Stimulated activated CD4-positive, alpha-beta T cell treated with anti-CD3 and anti-CD28 coated beads, Interleukin-2, amount 100 ng/mL, for 48 hours (primary cell): ENCODE measurements at regions not wholly inside any gene's neighbourhood (a gene's known extent, or its start where the extent isn't known, plus 50 kb on each side); places are given as distances from the start of the nearest gene placed in this dataset.

Experiments used
- DNase-seq, 2 donors: peaks; one replicate each; pipeline ENCODE4 v3.0.0-alpha.2; 2020

- no peak for DNase-seq
Observed at GRCh38 chr11:116596346-116597260, 176.2 kb downstream of the BUD13 start.

DNA sequence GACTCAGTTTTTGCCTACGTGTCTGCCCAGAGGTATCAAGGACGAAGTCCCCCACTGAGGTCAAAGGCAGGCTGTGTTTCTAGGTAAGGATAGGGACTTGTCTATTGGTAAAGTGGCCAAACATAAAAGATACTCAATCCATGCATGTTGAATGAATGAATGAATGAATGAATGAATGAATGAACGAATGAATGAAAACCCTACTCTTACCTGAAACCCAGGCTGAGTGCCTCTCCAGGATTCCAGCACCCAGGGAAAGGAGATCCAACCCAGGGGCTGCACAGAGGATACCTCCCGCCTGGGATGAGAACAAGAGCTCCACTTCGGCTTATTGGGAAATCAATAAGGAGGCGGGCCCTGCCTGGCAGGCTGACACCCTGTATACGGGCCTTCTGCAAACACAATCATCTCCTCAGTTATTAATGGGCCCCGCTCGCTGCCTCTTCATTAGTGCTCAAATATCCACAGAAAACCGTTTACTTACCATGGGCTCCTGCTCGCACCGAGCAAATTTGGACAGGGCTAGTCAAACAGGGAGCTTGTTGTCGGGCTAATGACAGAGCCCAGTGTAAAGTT, 177.4 kb downstream of the BUD13 start:
- no peak for DNase-seq

- no peak for DNase-seq
Observed at GRCh38 chr11:116590844-116591570, 181.8 kb downstream of the BUD13 start.

GRCh38 chr11:116589402-116589801, 183.4 kb downstream of the BUD13 start:
- no peak for DNase-seq

DNA sequence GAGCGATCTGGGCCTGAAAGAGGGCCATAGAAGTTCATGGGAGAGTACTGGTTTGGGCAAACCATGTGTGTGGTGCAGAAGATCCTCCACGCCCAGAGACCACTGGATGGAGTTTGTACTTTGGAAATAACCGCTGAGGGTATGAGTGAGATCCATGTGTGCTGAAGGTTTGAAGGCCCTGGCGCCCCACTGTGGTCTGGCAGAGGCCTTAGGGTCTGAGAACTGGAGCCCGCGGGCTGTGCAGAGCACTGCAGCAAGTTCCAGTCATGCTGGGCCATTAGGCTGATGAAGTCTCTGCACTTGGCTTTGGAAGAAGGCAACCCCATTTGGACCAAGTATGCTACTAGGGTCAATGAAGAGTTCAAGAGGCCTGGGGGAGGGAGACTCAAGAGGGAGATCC, 186.4 kb downstream of the BUD13 start:
- no peak for DNase-seq

DNA sequence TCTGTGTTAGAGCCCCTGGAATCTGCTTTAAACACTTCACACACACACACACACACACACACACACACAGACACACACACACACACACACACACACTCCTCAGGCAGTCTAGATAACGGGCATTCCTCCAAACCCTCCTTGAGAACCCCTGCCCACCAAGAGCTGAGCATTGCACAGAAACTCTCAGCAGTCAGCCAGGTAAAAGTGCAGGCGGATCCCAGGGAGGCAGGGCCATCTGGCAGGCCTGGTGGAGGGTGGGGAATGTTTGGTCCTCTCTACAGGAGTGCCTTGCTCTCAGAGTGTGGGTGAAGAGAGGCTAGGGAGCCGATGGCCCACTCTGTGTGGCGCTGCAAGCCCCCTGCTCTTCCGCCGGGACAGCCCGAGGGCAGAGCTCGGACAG, 190.2 kb downstream of the BUD13 start:
- DNase-seq = no peak

- no peak for DNase-seq
Observed at GRCh38 chr11:116581349-116581748, 191.4 kb downstream of the BUD13 start.

DNA sequence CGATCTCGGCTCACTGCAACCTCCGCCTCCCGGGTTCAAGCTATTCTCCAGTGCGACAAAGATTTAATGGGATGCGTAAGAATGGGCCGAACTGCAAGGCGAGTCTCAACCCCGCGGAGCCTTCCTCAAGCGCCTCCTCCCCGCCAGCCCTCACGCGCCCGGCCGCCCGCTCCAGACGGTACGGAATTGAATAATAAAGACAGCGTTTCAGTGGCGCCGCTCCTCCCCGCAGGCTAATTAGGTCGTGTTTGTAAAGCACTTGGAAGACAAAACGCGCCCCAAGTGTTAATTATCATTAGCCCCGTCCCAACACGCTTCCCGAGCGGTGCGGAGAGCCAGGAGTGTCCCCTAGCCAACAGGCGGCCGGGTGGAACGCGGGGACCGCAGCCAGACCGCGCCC, 192.0 kb downstream of the BUD13 start:
- DNase-seq = no peak

DNA sequence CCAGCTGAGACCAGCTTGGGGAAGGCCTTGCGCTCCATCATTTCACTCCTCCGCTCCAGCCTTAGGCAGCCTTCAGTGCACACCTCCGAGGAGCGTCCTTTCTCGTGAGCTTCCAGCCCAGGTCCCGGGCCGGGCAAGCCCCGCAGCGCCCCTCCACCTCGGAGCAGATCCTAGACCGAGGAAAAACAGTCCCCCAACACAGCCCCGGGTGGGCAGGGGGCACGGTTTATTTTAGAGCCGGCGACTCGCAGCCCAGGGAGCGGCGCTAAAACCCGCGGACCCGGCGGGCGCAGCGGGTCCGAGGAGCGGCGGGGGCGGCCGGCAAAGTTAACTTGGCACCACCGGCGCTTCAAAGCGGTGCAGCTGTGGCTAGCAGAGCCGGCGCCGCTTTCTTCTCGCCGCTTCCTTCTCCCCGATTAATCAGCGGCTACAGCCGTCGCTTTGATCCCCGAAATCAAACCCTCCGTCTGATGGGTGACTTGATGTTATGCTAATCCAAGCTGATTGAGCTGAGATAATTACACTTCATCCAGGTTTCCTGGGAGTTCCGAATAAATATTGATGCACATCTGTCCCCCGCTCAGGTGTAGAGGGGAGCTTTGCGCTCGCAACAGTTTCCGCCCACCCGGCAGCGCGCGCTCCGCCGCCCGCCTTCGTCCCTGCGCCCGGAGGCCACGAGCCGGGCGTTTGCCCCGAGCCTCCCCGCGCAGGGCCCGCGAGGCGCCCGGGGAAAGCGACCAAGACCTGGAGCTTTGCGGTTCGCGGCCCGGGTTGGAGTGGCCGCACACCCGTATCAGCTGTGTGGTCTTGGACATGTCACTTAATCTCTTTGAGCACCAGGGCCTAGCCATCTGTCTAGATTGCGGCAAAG, 192.7 kb downstream of the BUD13 start:
- no peak for DNase-seq

- DNase-seq = no peak
Observed at GRCh38 chr11:116579031-116579653, 193.6 kb downstream of the BUD13 start.

- DNase-seq = no peak
Observed at GRCh38 chr11:116577956-116578355, 194.8 kb downstream of the BUD13 start.

GRCh38 chr11:116577273-116577672, 195.5 kb downstream of the BUD13 start:
- DNase-seq = no peak

GRCh38 chr11:116576526-116576925, 196.3 kb downstream of the BUD13 start:
- no peak for DNase-seq

DNA sequence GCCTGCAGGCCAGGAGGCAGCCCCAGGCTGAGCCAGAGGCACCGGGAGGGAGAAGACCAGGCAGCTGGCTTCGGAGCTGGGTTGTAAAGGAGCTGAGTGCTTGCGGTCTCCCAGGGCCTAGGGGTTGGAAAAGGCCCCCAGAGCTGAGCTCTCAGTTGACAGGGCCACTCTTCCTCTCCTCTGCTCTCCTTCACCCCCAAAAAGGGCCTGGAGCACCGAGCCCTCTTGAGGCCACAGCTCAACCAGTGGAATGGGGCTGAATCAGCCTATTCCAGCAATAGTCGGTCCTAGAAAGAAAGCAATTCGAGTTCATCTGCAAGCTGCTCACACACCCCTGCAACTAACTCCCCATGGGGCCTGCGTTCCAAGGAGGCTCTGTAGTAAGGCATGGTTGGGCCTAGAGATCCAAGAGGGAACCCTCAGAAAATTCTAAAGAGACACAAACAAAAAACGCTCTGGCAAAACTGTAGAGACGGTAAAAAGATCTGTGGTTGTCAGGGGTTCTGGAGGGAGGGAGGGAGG, 205.0 kb downstream of the BUD13 start:
- no peak for DNase-seq

DNA sequence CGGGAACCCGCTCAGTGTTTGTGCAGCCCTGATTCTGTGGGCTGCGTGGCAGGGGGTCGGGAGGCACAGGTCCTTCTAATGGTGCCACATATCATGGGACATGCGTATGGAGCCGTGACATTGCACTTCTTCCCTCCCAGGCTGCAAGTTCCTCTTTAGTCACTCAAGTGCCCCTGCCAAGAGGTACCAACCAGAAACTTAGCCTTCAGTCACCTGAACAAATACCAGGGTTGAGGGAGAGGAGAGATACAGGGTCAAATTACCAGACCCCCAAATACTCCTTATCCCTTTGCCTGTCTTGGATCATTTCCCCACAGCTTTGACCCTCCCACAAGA, 209.1 kb downstream of the BUD13 start:
- no peak for DNase-seq

GRCh38 chr11:116563028-116563711, 209.6 kb downstream of the BUD13 start:
- DNase-seq = no peak

DNA sequence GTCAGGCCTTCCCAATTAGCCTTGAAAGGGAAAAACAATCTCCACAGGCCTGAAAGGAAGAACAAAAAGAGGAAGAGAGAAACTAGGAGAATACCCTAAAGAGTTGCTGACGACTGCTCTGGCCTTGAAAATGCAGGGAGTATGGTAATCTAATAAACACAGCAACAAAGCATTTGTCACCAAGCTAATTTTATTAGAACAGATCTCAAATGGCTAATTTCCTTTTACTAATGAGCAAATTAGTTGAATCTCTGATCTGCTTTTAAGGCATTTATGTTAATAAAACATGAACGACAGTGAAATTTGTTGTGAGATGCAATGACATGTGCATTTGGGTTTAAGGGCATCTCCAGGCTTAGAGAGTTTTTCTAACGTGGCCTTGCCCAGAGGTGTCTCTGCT, 212.2 kb downstream of the BUD13 start:
- DNase-seq = no peak

DNA sequence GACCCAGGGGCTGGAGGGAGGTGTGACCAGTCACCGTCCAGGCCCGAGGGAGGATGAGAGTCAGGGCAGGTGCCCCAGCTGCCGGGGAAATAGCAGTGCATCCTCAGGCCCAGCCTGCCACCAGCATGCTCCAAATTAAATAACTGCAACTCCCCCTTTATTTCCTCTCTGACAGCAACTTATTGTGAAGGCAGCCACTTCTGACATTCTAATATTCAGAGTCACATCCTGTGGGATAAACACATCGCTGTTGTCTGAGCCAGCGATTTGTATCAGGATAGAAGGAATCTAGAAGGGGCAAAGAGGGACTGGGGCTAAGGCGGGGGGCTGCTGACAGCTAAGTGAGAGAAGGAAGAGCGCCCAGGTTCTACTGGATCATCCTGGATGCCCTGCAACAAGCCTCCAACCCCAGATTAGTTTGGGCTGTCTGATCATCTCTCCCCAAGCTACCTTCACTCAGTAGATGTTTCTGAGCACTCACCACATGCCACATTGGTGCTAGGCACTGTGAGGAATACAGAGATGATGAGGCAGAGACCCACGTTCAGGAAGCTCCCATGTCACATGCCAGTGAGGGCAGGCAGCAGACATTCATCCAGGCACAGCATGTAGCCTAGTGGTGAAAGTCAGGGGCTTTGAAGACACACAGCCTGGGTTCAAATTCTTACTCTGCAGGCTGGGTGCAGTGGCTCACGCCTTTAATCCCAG, 214.1 kb downstream of the BUD13 start:
- DNase-seq = no peak

DNA sequence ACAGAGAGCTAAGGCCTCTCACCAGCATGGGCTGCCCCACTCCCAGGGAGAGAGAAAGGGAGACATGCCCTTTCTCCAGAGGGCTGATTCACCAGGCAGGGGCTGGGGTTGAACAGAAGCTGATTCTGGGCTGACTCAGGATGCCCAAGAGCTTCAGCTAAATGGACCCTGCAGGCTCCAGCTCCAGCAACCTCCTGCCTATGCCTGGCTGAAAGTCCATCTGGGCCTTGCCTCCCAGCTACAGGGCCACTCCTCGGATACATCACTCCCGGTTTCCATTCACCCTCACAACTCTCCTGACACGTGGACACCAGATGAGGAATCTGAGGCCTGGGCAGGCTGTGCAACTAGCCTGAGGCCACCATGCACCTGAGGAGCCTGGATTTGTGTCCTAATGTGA, 215.5 kb downstream of the BUD13 start:
- DNase-seq = no peak

DNA sequence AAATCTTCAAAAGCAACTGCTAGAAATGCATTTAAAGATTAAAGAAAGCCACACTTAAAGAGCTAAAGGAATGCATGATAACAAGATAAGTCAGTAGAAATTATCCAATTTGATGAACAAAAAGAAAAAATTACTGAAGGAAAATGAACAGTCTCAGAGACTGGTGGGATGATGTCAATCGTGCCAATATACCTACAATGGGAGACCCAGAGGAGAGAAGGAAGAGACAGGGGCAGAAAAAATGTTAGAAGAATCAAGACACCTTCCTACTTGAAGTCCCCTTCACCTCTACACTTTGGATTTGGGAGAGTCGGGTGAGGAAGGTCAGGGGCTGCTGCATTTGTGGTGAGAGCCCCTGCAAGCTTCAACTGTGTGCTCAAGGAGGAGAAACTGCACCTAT, 216.3 kb downstream of the BUD13 start:
- no peak for DNase-seq

DNA sequence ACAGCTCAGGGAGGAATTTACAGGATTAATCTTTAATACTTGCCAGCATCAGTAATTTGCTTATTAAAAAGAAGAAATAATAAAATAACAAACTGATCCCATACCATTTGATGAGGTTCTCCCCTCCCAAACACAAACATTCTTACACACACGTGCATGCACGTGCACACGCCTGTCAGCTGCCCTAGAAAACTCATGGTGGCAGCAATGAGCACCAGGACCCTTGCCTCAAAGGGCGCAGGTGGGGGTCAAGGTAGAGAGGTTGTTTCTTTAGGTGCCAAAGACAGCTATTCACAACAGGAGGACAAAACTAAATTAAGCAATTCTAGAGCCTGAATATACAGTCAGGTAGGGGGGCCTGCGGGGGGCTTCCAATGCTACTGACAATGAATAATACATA, 219.3 kb downstream of the BUD13 start:
- DNase-seq = no peak
